ENCODE measurements at regions not wholly inside any gene's neighbourhood (a gene's known extent, or its start where the extent isn't known, plus 50 kb on each side); places are given as distances from the start of the nearest gene placed in this dataset.
"Not testable (repeated sequence)": the region's sequence is repeated elsewhere in the genome, so short reads cannot be mapped to it uniquely, and the experiment has no call there.

GRCh38 chrX:65588795-65589194 lies 54.2 kb upstream of the LAS1L start:
- Mint-ChIP-seq H3K4me1 (no peaks in the 10 kb centered on the region), H3K27me3 (peaks cover 0 to 13% of the 10 kb centered on the region in 2 donors), H3K36me3 (no peaks in the 10 kb centered on the region), H3K4me3 (no peak overlapping the region), H3K27ac (peak overlapping the region in 1 of 8 donors; percentile 61), H3K9me3 (no peaks in the 10 kb centered on the region)
- ChIA-PET CTCF (no interaction called here), POLR2A (no interaction called here)
- H3K27me3 ChIP-seq (ENCODE audit: insufficient read depth, low read length, poor library complexity, severe bottlenecking), result no peaks in the 10 kb centered on the region
- H3K4me3 ChIP-seq (ENCODE audit: low read length), result no peak overlapping the region
- DNase-seq, result no peak
- H3K27ac ChIP-seq (ENCODE audit: low read depth, low read length), result no peak overlapping the region
- H3K9me3 ChIP-seq (ENCODE audit: low read length), result no peaks in the 10 kb centered on the region
- H3K4me1 ChIP-seq (ENCODE audit: insufficient read depth, low read length), result no peaks in the 10 kb centered on the region
- no peaks in the 10 kb centered on the region for H3K36me3 ChIP-seq (ENCODE audit: insufficient read depth, low read length)

GRCh38 chrX:65587616-65588526 lies 53.3 kb upstream of the LAS1L start:
- CTCF ChIA-PET, result no interaction called here
- H3K9me3 Mint-ChIP-seq, result no peaks in the 10 kb centered on the region

DNA sequence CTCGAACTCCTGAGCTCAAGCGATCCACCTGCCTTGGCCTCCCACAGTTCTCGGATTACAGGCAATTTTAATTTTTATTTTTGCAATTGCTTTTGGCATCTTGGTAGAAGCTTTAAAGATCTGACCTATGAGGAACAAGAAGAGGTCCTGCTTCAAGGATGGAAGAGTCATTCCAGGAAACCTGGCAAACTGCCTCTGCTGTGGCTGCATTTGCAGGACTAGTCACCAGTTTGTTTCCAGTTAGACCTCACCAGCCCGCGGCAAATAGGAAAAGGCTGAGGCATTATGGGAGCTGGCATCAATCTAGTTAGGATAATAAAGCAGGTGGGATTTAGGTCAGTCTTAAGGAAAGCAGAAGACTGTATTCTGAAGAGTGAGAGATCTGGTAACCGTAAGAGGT lies 51.9 kb upstream of the LAS1L start:
- H3K27me3 ChIP-seq (ENCODE audit: insufficient read depth, low read length, poor library complexity, severe bottlenecking), result no peaks in the 10 kb centered on the region
- peaks cover 5 to 6% (median 5%) of the 10 kb centered on the region in 3 donors for H3K4me1 Mint-ChIP-seq
- H3K4me3 Mint-ChIP-seq, result no peak overlapping the region
- DNase-seq, result no peak
- ChIA-PET CTCF (no interaction called here), POLR2A (no interaction called here)
- H3K4me3 ChIP-seq (ENCODE audit: low read length), result no peak overlapping the region
- H3K9me3 Mint-ChIP-seq, result no peaks in the 10 kb centered on the region
- peak overlapping the region in 1 of 8 donors; percentile 33 for H3K27ac Mint-ChIP-seq
- no peaks in the 10 kb centered on the region for H3K9me3 ChIP-seq (ENCODE audit: low read length)
- no peaks in the 10 kb centered on the region for H3K36me3 Mint-ChIP-seq
- peaks cover 0 to 16% of the 10 kb centered on the region in 2 donors for H3K27me3 Mint-ChIP-seq
- H3K36me3 ChIP-seq (ENCODE audit: insufficient read depth, low read length), result no peaks in the 10 kb centered on the region
- H3K4me1 ChIP-seq (ENCODE audit: insufficient read depth, low read length), result peaks cover 5% of the 10 kb centered on the region
- no peak overlapping the region for H3K27ac ChIP-seq (ENCODE audit: low read depth, low read length)

More at GRCh38 chrX:65587616-65588526, 53.3 kb upstream of the LAS1L start:
- Mint-ChIP-seq H3K4me3 (no peak overlapping the region), H3K27ac (no peak overlapping the region), H3K4me1 (no peaks in the 10 kb centered on the region), H3K36me3 (no peaks in the 10 kb centered on the region), H3K27me3 (peaks cover 0 to 13% of the 10 kb centered on the region in 2 donors)
- Histone ChIP-seq H3K4me3 (ENCODE audit: low read length) (no peak overlapping the region), H3K27ac (ENCODE audit: low read depth, low read length) (no peak overlapping the region), H3K9me3 (ENCODE audit: low read length) (no peaks in the 10 kb centered on the region), H3K27me3 (ENCODE audit: insufficient read depth, low read length, poor library complexity, severe bottlenecking) (no peaks in the 10 kb centered on the region), H3K4me1 (ENCODE audit: insufficient read depth, low read length) (no peaks in the 10 kb centered on the region), H3K36me3 (ENCODE audit: insufficient read depth, low read length) (no peaks in the 10 kb centered on the region)
- no peak for DNase-seq
- POLR2A ChIA-PET, result interaction anchor here (0.6 kb wide), 1 partner anchor 151 kb away, joined by 6 read pairs; no protein-coding TSS in a partner anchor

GRCh38 chrX:65585226-65585625 lies 50.6 kb upstream of the LAS1L start:
- POLR2A ChIA-PET; DNase-seq; H3K9me3 Mint-ChIP-seq; H3K27me3 ChIP-seq (ENCODE audit: insufficient read depth, low read length, poor library complexity, severe bottlenecking); H3K36me3 Mint-ChIP-seq; H3K4me1 ChIP-seq (ENCODE audit: insufficient read depth, low read length); H3K36me3 ChIP-seq (ENCODE audit: insufficient read depth, low read length); H3K4me3 ChIP-seq (ENCODE audit: low read length); H3K4me1 Mint-ChIP-seq; H3K9me3 ChIP-seq (ENCODE audit: low read length); CTCF ChIA-PET; H3K4me3 Mint-ChIP-seq; H3K27ac ChIP-seq (ENCODE audit: low read depth, low read length): not testable (repeated sequence)
- Mint-ChIP-seq H3K27me3 (peaks cover 0 to 12% of the 10 kb centered on the region in 2 donors), H3K27ac (peak overlapping the region in 1 of 8 donors; percentile 26)
